ENCODE measurements at regions not wholly inside any gene's neighbourhood (a gene's known extent, or its start where the extent isn't known, plus 50 kb on each side); places are given as distances from the start of the nearest gene placed in this dataset.

GRCh38 chr12:39105111-39105510, 199.7 kb upstream of the CPNE8 start:
- Histone ChIP-seq H3K9me3 (ENCODE audit: control insufficient read depth in 4 of 4, low read length in 3 of 4) (no peaks in the 10 kb centered on the region), H3K36me3 (ENCODE audit: control insufficient read depth in 4 of 4, insufficient read depth in 3 of 4, low read depth in 1 of 4, low read length in 3 of 4) (no peaks in the 10 kb centered on the region), H3K27ac (ENCODE audit: low read depth in 1 of 2, low read length in 2 of 2) (no peak overlapping the region), H3K4me1 (ENCODE audit: control insufficient read depth in 4 of 4, insufficient read depth in 4 of 4, low read length in 3 of 4) (peaks cover 0 to 12% (median 8%) of the 10 kb centered on the region in 4 donors), H3K27me3 (ENCODE audit: control insufficient read depth in 4 of 4, insufficient read depth in 4 of 4, low read length in 3 of 4) (no peaks in the 10 kb centered on the region), H3K4me3 (ENCODE audit: low read depth in 1 of 3, low read length in 3 of 3) (no peak overlapping the region), H3K9ac (ENCODE audit: low read depth in 1 of 2, low read length in 2 of 2) (no peak overlapping the region)
- DNase-seq (ENCODE audit: low spot score), result no peak
- TF ChIP-seq ZBTB33 (IDR thresholded peaks at IDR 0.05) (no peak), RAD21 (IDR thresholded peaks at IDR 0.05) (no peak), TAF1 (conservative IDR thresholded peaks at IDR 0.05) (no peak), FOXA2 (IDR thresholded peaks at IDR 0.05) (no peak), GABPA (IDR thresholded peaks at IDR 0.05 in 1 of 2, conservative IDR thresholded peaks at IDR 0.05 in 1 of 2) (no peak), JUND (IDR thresholded peaks at IDR 0.05) (no peak), SP1 (IDR thresholded peaks at IDR 0.05) (no peak), MAX (IDR thresholded peaks at IDR 0.05) (no peak), FOXA1 (IDR thresholded peaks at IDR 0.05) (no peak), NR2F2 (IDR thresholded peaks at IDR 0.05) (no peak), HNF4G (IDR thresholded peaks at IDR 0.05) (no peak)
- TF ChIP-seq, protein P1, sequence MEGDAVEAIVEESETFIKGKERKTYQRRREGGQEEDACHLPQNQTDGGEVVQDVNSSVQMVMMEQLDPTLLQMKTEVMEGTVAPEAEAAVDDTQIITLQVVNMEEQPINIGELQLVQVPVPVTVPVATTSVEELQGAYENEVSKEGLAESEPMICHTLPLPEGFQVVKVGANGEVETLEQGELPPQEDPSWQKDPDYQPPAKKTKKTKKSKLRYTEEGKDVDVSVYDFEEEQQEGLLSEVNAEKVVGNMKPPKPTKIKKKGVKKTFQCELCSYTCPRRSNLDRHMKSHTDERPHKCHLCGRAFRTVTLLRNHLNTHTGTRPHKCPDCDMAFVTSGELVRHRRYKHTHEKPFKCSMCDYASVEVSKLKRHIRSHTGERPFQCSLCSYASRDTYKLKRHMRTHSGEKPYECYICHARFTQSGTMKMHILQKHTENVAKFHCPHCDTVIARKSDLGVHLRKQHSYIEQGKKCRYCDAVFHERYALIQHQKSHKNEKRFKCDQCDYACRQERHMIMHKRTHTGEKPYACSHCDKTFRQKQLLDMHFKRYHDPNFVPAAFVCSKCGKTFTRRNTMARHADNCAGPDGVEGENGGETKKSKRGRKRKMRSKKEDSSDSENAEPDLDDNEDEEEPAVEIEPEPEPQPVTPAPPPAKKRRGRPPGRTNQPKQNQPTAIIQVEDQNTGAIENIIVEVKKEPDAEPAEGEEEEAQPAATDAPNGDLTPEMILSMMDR (IDR thresholded peaks at IDR 0.05; ENCODE audit: low read depth, low read length, missing input control), result no peak

GRCh38 chr12:39103552-39104165, 198.3 kb upstream of the CPNE8 start:
- no peak overlapping the region for H3K9ac ChIP-seq (ENCODE audit: low read depth in 1 of 2, low read length in 2 of 2)
- H3K9me3 ChIP-seq (ENCODE audit: control insufficient read depth in 4 of 4, low read length in 3 of 4), result no peaks in the 10 kb centered on the region
- no peak for DNase-seq (ENCODE audit: low spot score)
- H3K36me3 ChIP-seq (ENCODE audit: control insufficient read depth in 4 of 4, insufficient read depth in 3 of 4, low read depth in 1 of 4, low read length in 3 of 4), result no peaks in the 10 kb centered on the region
- no peak overlapping the region for H3K27ac ChIP-seq (ENCODE audit: low read depth in 1 of 2, low read length in 2 of 2)
- 18% methylated on average over 8 of the region's 8 CpGs for WGBS
- H3K4me3 ChIP-seq (ENCODE audit: low read depth in 1 of 3, low read length in 3 of 3), result no peak overlapping the region
- H3K4me1 ChIP-seq (ENCODE audit: control insufficient read depth in 4 of 4, insufficient read depth in 4 of 4, low read length in 3 of 4), result peaks cover 0 to 12% (median 8%) of the 10 kb centered on the region in 4 donors
- no peaks in the 10 kb centered on the region for H3K27me3 ChIP-seq (ENCODE audit: control insufficient read depth in 4 of 4, insufficient read depth in 4 of 4, low read length in 3 of 4)
- TF ChIP-seq, protein P1 (IDR thresholded peaks at IDR 0.05; ENCODE audit: low read depth, low read length, missing input control), result peak; percentile 82
- TF ChIP-seq GABPA (IDR thresholded peaks at IDR 0.05 in 1 of 2, conservative IDR thresholded peaks at IDR 0.05 in 1 of 2), result no peak
- TF ChIP-seq RAD21 (IDR thresholded peaks at IDR 0.05), result peak; percentile 94 to 97
- no peak for TF ChIP-seq NR2F2 (IDR thresholded peaks at IDR 0.05)
- TF ChIP-seq RXRA (IDR thresholded peaks at IDR 0.05), result no peak
- TF ChIP-seq HNF4G (IDR thresholded peaks at IDR 0.05), result peak; percentile 7
- no peak for TF ChIP-seq HNF4A (conservative IDR thresholded peaks at IDR 0.05)

All from liver (tissue), 8 donors.